HG03342 (cell line): ENCODE measurements at regions not wholly inside any gene's neighbourhood (a gene's known extent, or its start where the extent isn't known, plus 50 kb on each side); places are given as distances from the start of the nearest gene placed in this dataset.

Source experiments
- ATAC-seq: cut with Tn5 transposase; IDR thresholded peaks from one replicate; pipeline ENCODE4 v1.9.1; 2021; ENCODE audit warnings: mild to moderate bottlenecking, moderate library complexity; ENCODE audit not compliant: unreplicated experiment

- ATAC-seq: no peak
Observed at GRCh38 chr1:105678334-105678733, 1378.1 kb upstream of the PRMT6 start.

GRCh38 chr1:105684714-105685113 lies 1371.8 kb upstream of the PRMT6 start:
- no peak for ATAC-seq

DNA sequence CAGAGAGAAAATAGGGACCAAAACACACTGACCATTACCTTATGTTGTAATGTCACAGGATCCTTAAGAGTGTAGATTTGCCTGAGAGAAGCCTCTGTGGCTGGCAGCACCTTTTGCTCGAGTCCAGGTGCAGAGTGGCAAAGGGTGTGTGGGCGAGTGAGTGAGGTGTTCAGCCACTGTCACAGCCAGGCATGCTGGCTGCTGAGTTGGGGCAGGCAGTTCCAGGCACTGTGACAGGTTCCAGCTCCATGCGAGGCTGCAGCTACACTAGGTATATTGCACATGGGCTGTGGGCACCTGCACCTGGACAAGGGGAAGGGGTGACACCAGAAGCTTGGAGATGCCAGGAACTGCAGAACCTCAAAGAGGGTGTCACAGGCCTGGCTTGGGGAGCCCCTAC lies 1370.4 kb upstream of the PRMT6 start:
- ATAC-seq: no peak

- ATAC-seq: no peak
Observed at GRCh38 chr1:105686874-105687690, 1369.4 kb upstream of the PRMT6 start.

DNA sequence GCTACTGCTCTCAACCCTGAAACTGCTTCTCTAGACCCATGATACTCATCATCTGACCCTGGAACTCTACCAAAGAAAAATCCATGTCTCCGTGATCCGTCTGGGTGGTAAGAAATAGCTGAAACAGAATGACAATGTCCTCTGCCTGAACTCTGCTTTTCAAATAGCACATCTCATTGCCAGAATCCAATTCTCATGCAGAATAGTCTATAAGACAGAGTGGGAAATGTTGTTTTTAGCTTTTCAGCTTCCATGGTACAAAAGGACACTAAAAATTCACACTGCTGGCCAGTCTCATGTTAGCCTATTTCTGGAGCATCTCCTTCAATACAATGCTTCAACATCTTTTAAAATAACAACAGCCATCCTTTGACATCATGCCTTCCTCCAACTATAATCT lies 1355.8 kb upstream of the PRMT6 start:
- ATAC-seq: no peak

GRCh38 chr1:105724286-105724685 lies 1332.2 kb upstream of the PRMT6 start:
- ATAC-seq: no peak

DNA sequence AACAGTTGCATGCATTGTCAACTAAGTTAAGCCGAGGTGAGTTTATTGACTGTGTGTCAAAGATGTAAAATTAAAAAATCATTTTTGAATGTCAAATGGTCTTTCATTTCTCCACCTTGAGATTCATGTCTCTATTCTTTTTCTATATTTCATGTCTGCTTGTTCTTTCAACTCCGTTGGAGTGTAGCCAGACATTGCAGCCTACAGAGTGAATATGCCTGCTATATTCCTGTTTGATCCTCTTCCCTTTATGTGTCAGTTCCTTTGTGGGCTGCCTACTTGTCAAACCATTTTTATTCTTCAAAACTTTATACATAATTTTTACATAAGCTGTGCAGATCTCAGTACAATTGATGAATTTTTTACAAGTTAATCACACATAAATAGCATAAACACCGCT lies 1325.8 kb upstream of the PRMT6 start:
- ATAC-seq: no peak

GRCh38 chr1:105736349-105736748 lies 1320.1 kb upstream of the PRMT6 start:
- ATAC-seq: no peak

DNA sequence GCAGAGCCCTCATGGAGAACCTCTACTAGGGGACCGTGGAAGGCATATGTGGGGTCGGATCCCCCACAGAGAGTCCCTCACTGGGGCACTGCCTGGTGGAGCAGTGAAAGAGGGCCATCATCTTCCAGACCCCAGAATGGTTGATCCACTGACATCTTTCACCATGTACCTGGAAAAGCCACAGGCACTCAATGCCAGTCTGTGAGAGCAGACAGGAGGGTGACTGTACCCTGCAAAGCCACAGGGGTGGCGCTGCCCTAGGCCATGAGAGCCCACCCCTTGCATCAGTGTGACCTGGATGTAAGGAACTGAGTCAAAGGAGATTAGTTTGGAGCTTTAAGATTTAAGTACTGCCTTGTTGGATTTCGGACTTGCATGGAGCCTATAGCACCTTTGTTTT lies 1276.7 kb upstream of the PRMT6 start:
- no peak for ATAC-seq

DNA sequence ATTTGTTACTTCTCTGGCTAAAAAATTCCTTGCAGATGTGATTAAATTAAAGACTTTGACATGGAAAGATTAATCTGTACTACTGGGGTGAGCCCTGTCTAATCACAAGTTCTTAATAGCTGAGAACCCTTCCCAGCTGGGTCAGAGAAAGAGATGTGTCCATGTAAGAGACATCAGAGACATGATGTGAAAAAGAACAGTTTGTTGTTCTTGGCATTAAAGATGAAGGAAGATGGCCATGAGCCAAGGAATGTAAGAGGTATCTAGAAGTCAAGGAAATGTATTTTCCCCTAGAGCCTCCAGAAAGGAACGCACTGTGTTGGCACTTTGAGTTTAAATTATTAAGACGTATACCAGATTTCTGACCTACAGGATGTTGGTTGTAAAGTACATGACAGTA lies 1271.5 kb upstream of the PRMT6 start:
- no peak for ATAC-seq

DNA sequence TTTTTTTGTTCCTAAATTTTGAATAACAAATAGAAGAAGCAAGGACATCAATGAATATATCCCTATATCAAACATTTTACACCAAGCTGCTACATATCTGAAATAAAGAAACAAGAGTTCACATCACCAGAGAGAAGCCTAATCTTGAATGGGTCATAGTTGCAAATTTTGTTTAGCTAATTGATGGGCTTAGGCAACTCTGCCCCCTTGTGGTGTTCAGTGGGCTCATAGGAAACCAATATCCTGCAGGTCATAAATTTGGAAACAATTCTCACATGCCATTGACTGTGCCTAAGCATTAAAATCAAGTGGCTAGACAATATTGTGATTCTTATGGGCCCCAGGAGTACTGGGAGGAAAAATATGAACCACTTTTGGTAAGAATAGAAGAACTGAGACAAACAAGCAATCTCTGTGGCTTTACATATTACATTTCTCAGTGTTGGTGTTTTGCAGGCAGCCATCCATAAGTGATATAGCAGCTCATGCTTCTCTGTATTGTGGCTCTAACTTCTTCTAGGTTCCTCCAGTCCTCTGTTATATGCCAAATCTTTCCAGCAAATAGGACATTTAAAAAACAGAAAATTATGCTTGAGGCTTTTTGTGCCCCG lies 1262.8 kb upstream of the PRMT6 start:
- ATAC-seq: peak; percentile 84

DNA sequence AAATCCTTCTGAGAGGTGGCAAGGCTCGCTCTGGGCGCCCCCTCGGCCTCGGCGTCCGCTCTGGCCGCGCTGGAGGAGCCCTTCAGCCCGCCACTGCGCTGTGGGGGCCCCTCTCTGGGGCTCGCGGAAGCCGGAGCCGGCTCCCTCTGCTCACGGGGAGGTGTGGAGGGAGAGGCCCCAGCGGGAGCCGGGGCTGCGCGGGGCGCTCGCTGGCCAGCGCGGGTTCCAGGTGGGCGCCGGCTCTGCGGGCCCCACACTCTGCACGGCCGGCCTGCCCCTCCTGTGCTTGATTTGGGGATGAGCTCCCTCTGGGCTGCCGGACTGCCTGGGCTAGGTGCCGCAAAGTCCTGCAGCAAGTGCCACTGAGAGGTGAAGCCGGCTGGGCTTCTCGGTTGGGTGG lies 1260.7 kb upstream of the PRMT6 start:
- no peak for ATAC-seq

DNA sequence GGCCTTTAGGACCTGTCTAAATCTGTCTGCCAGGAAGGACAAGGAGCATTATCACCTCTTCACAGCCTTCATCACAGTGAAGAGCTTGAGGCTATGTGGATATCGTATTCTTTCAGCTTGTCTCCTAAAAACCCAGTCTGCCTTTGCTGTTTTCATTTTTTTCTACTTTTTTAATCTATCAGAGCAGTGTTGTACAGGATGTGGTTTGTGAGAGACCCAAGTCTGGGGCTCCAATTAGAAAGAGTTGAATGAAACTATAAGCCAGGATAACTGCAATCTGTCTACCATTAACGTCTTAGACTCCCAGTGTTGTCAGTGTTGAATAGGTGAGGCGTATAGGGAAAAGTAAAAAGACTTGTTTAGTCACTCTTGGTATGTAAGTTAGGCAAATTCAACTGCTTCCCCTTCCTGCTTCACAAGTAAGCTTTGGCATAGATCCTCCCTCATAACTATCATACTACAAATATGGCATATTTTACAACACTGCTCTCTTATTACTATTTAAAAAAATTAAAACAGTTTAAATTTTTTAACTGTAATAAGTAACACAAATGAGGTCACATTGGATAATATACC lies 1225.8 kb upstream of the PRMT6 start:
- no peak for ATAC-seq

DNA sequence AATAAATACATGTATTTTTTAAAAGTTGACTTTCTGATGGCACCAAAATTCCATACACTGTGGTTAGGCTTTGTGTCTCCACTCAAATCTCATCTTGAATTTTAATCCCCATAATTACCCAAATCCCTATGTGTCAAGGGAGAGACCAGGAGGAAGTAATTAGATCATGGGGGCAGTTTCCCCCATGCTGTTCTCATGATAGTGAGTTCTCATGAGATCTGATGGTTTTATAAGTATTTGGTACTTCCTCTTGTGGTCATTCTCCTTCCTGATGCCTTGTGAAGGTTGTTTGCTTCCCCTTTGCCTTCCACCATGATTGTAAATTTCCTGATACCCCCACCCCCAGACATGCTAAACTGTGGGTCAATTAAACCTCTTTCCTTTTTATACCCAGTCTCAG lies 1218.4 kb upstream of the PRMT6 start:
- no peak for ATAC-seq

- ATAC-seq: no peak
Observed at GRCh38 chr1:105865546-105865945, 1190.9 kb upstream of the PRMT6 start.

DNA sequence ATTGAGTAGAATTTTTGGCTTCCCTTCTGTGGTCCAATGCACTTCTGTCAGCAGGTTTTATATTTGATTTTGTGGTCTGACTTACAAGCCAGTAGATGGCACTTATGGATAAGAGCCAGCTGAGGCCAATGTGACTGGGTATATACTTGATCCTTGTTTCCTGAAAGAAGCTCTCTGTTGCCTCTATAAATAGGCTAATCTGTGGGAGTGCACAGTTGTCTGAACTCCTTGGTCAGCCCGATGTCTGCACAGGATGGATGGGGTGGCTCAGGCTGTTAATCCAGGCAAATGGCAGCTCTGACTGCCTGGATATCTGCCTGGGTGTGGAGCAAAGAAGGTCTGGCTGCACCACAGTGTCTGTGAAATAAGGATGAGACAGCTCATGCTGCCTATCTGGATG lies 1183.7 kb upstream of the PRMT6 start:
- no peak for ATAC-seq

- ATAC-seq: peak; percentile 88
Observed at GRCh38 chr1:105874621-105875020, 1181.9 kb upstream of the PRMT6 start.

- ATAC-seq: no peak
Observed at GRCh38 chr1:105886309-105886708, 1170.2 kb upstream of the PRMT6 start.

DNA sequence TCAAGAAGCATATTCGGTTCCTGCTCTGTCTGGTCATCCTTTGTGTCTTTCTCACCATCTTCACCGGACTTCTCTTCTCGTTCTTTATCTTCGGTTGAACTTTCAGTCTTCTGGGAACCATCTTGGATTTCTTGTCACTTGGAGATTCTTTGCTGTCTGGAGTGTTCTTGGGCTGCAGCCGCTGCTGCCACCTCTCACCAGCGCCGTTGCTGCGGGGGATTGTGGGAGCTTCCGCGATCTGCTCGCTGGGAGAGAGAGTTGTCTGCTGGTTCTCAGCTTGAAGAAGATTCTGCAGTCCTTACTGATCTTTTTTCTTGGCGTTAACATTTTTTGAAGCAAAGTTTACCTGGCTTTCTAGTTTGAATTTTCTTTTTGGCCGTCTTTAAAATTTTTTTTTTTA lies 1165.2 kb upstream of the PRMT6 start:
- ATAC-seq: no peak

DNA sequence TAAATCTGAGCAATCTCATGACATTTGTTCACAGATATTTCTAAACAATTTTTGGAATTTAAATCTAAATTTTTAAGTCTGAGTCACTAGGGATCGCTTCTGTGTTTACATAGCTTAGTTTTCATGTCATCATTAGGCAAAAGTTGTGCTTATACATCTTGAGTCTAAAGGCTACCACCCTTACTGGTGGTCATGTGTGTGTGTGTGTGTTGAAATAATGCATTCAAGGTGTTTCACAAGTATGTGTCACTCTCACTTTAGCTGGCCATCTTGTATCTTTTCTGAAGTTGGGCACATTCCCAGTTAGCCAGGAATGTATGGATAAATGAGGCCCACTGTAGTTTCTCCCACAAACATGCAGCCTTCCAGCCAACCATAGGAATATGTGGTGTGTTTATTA lies 1162.5 kb upstream of the PRMT6 start:
- ATAC-seq: no peak

GRCh38 chr1:105909811-105910210 lies 1146.7 kb upstream of the PRMT6 start:
- no peak for ATAC-seq

DNA sequence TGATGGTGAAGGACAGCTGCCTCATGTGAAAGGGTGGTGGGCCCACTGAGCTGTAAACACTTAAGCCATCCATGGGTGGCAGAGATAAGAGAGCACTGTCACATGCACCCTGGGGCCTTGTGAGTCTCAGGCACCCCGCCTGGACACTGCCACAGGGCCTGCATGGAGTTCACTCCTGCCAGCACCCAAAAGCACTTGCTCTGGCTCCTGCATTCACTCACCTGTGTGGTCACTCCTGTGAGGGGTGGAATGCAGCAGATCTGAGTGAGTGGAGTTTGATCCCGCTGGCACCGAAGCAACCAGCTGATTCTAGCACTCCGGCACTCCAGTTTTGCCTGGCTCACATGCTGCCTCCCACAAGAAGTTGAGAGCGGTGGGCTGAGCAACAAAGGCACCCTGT lies 1142.1 kb upstream of the PRMT6 start:
- no peak for ATAC-seq
